ENCODE measurements at regions not wholly inside any gene's neighbourhood (a gene's known extent, or its start where the extent isn't known, plus 50 kb on each side); places are given as distances from the start of the nearest gene placed in this dataset.

DNA sequence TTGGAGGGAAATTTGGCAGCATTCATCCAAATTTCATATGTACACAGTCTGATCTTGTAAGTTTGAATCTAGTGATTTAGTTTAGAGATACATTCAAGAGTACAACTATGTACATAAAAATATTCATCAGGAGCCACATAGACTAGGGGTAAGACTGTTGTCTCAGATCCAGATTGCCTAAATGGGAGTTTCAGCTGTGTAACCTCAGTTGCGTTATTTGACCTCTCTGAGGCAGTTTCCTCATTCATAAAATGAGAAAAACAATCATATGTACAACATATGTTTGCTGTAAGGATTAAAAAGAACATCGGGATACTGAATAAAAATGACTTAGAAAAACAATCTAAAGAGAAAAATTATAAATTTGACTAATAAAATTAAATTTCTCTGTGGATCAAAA lies 577.5 kb downstream of the RPL10L start:
- Histone ChIP-seq H3K36me3 (ENCODE audit: insufficient read depth) (no peaks in the 10 kb centered on the region), H2AFZ (ENCODE audit: low read depth) (no peak overlapping the region), H3K27ac (no peak overlapping the region), H3K27me3 (ENCODE audit: insufficient read depth, low read depth) (no peaks in the 10 kb centered on the region), H3K79me2 (ENCODE audit: insufficient read depth, low read depth) (no peaks in the 10 kb centered on the region), H3K4me1 (ENCODE audit: low read depth, poor library complexity, severe bottlenecking) (no peaks in the 10 kb centered on the region), H3K4me2 (no peak overlapping the region), H3K4me3 (IDR thresholded peaks at IDR 0.05; ENCODE audit: insufficient read depth, low read depth, low read length) (no peak overlapping the region), H3K9ac (no peak overlapping the region), H4K20me1 (ENCODE audit: insufficient read depth) (no peaks in the 10 kb centered on the region)
- TF ChIP-seq, protein P1, sequence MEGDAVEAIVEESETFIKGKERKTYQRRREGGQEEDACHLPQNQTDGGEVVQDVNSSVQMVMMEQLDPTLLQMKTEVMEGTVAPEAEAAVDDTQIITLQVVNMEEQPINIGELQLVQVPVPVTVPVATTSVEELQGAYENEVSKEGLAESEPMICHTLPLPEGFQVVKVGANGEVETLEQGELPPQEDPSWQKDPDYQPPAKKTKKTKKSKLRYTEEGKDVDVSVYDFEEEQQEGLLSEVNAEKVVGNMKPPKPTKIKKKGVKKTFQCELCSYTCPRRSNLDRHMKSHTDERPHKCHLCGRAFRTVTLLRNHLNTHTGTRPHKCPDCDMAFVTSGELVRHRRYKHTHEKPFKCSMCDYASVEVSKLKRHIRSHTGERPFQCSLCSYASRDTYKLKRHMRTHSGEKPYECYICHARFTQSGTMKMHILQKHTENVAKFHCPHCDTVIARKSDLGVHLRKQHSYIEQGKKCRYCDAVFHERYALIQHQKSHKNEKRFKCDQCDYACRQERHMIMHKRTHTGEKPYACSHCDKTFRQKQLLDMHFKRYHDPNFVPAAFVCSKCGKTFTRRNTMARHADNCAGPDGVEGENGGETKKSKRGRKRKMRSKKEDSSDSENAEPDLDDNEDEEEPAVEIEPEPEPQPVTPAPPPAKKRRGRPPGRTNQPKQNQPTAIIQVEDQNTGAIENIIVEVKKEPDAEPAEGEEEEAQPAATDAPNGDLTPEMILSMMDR (conservative IDR thresholded peaks at IDR 0.05; ENCODE audit: low read depth, low read length) = no peak

DNA sequence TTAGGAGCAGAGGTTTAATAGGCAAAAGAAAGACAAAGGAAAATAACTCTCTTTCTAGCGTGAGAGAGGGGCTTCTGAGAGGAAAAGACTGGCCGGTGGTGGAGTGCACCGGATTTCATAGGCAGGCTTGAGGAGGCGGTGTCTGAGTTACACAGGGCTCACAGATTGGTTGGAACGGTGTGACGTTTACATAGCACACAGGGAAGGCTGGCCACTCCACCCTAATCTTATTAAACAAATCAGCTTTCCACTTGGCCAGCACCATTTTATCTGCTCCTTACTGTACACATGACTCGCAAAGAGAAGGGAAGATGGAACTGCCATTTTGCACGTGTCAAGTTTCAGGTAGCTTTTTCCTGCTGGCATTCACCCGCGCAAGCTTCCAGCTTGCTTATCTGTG lies 587.7 kb downstream of the RPL10L start:
- no peaks in the 10 kb centered on the region for H3K27me3 ChIP-seq (ENCODE audit: insufficient read depth, low read depth)
- no peaks in the 10 kb centered on the region for H3K36me3 ChIP-seq (ENCODE audit: insufficient read depth)
- TF ChIP-seq, protein P1 (conservative IDR thresholded peaks at IDR 0.05; ENCODE audit: low read depth, low read length) = no peak
- no peak overlapping the region for H3K9ac ChIP-seq
- no peak overlapping the region for H3K4me2 ChIP-seq
- H4K20me1 ChIP-seq (ENCODE audit: insufficient read depth) = no peaks in the 10 kb centered on the region
- no peak overlapping the region for H3K4me3 ChIP-seq (IDR thresholded peaks at IDR 0.05; ENCODE audit: insufficient read depth, low read depth, low read length)
- no peak overlapping the region for H3K27ac ChIP-seq
- H3K4me1 ChIP-seq (ENCODE audit: low read depth, poor library complexity, severe bottlenecking) = no peaks in the 10 kb centered on the region
- no peaks in the 10 kb centered on the region for H3K79me2 ChIP-seq (ENCODE audit: insufficient read depth, low read depth)
- H2AFZ ChIP-seq (ENCODE audit: low read depth) = no peak overlapping the region

DNA sequence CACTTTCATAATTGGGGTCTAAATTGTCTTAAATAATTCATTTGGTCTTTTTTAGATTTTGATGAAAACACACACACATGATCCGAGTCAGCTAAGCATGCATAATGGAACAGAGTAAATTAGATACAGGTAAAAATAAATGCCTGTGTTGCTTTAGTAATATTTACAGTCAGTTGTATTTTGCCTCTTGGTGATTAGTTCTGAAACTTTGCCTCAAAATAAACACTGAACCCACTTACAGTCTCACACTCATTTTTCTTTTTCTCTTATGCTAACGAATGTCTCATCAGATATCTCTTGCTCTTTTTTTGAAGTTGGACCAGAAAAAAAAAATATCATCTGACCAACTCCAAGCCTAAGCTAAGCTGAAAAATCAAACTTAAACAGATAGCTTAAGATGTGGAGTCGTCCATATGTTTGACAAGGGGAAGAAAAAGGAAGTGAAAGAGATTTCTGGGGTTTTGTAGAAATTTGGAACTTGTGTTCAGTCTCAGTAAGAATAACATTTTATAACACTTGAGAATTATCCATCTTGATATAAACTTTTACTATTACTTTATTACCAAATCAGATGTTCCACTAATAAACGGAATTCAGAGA lies 592.5 kb downstream of the RPL10L start:
- Histone ChIP-seq H2AFZ (ENCODE audit: low read depth) (no peak overlapping the region), H3K9ac (no peak overlapping the region), H3K27ac (no peak overlapping the region), H4K20me1 (ENCODE audit: insufficient read depth) (no peaks in the 10 kb centered on the region), H3K4me3 (IDR thresholded peaks at IDR 0.05; ENCODE audit: insufficient read depth, low read depth, low read length) (no peak overlapping the region), H3K4me1 (ENCODE audit: low read depth, poor library complexity, severe bottlenecking) (no peaks in the 10 kb centered on the region), H3K27me3 (ENCODE audit: insufficient read depth, low read depth) (no peaks in the 10 kb centered on the region), H3K79me2 (ENCODE audit: insufficient read depth, low read depth) (no peaks in the 10 kb centered on the region), H3K36me3 (ENCODE audit: insufficient read depth) (no peaks in the 10 kb centered on the region), H3K4me2 (no peak overlapping the region)
- TF ChIP-seq, protein P1 (conservative IDR thresholded peaks at IDR 0.05; ENCODE audit: low read depth, low read length) = no peak

DNA sequence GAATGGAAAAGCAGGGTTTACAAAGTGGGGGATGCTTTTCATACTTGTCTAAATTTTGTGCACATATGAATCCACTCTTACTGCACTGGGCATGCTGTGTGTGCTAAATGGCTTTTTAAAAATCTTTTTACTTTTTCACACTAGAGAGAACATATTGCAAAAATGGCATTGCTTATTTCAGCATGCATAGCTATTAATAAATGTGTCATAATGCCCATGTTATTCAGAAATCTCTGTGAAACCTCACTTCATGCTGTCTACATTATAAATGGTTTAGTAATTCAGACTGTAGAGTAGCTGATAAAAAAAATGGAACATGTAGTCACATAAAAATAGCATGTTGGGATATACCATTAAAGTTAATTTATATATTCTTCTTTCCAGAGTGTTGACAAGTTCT lies 593.8 kb downstream of the RPL10L start:
- H3K27ac ChIP-seq = no peak overlapping the region
- H3K4me3 ChIP-seq (IDR thresholded peaks at IDR 0.05; ENCODE audit: insufficient read depth, low read depth, low read length) = no peak overlapping the region
- H3K36me3 ChIP-seq (ENCODE audit: insufficient read depth) = no peaks in the 10 kb centered on the region

More for the DNA sequence above, 593.8 kb downstream of the RPL10L start:
- Histone ChIP-seq H3K4me2 (no peak overlapping the region), H2AFZ (ENCODE audit: low read depth) (no peak overlapping the region), H3K27me3 (ENCODE audit: insufficient read depth, low read depth) (no peaks in the 10 kb centered on the region), H3K79me2 (ENCODE audit: insufficient read depth, low read depth) (no peaks in the 10 kb centered on the region), H3K4me1 (ENCODE audit: low read depth, poor library complexity, severe bottlenecking) (no peaks in the 10 kb centered on the region), H4K20me1 (ENCODE audit: insufficient read depth) (no peaks in the 10 kb centered on the region), H3K9ac (no peak overlapping the region)
- TF ChIP-seq, protein P1 (conservative IDR thresholded peaks at IDR 0.05; ENCODE audit: low read depth, low read length) = no peak
